ENCODE measurements at regions not wholly inside any gene's neighbourhood (a gene's known extent, or its start where the extent isn't known, plus 50 kb on each side); places are given as distances from the start of the nearest gene placed in this dataset.

GRCh38 chr5:165780901-165781300 is 2275.5 kb downstream of the MAT2B start:
- TF ChIP-seq EZH2 (IDR thresholded peaks at IDR 0.05; ENCODE audit: insufficient read depth, poor library complexity, severe bottlenecking) (no peak), EZH2phosphoT487 (IDR thresholded peaks at IDR 0.05; ENCODE audit: insufficient read depth, low read depth) (no peak)
